Small intestine (tissue), 7 donors: ENCODE measurements at regions not wholly inside any gene's neighbourhood (a gene's known extent, or its start where the extent isn't known, plus 50 kb on each side); places are given as distances from the start of the nearest gene placed in this dataset.

ENCODE experiments used
- DNase-seq, 2 donors: peaks; one replicate each; pipeline versions ENCODE4 v3.0.0 to v3.0.0-alpha.2; 2013
- FAIRE-seq: peaks from 2 replicates; lab custom pipeline; 2012; peaks lifted over from hg19 to GRCh38; lab: Jason Lieb, UNC
- H3K27ac ChIP-seq, 3 donors: one replicate each; pipeline ENCODE4 v1.5.1; 2013; ENCODE audit warnings: low read length in 2 of 3, mild to moderate bottlenecking in 2 of 3, control low read depth in 1 of 3, inconsistent platforms in 1 of 3, low read depth in 1 of 3, moderate library complexity in 1 of 3
- H3K27me3 ChIP-seq, 3 donors: one replicate each; pipeline ENCODE4 v1.6.1; 2013; ENCODE audit warnings: low read length in 3 of 3, inconsistent platforms in 1 of 3; ENCODE audit not compliant: control insufficient read depth in 3 of 3, insufficient read depth in 3 of 3
- H3K36me3 ChIP-seq, 3 donors: one replicate each; pipeline ENCODE4 v1.6.1; 2013; ENCODE audit warnings: low read length in 3 of 3, inconsistent platforms in 1 of 3, low read depth in 1 of 3, mild to moderate bottlenecking in 1 of 3, moderate library complexity in 1 of 3; ENCODE audit not compliant: control insufficient read depth in 3 of 3, insufficient read depth in 2 of 3
- H3K4me1 ChIP-seq, 3 donors: one replicate each; pipeline ENCODE4 v1.6.1; 2013; ENCODE audit warnings: low read length in 2 of 3, inconsistent platforms in 1 of 3, low read depth in 1 of 3, mild to moderate bottlenecking in 1 of 3, moderate library complexity in 1 of 3; ENCODE audit not compliant: control insufficient read depth in 3 of 3, insufficient read depth in 2 of 3
- H3K4me3 ChIP-seq, 3 donors: one replicate each; pipeline ENCODE4 v1.5.1; 2013; ENCODE audit warnings: low read length in 3 of 3, control low read depth in 1 of 3, inconsistent platforms in 1 of 3, low read depth in 1 of 3, mild to moderate bottlenecking in 1 of 3, moderate library complexity in 1 of 3
- H3K9me3 ChIP-seq, 2 donors: one replicate each; pipeline ENCODE4 v1.6.1; 2013; ENCODE audit warnings: low read depth in 1 of 2, low read length in 1 of 2; ENCODE audit not compliant: control insufficient read depth in 2 of 2, insufficient read depth in 1 of 2
- WGBS, 3 donors: extraction: QIAGEN DNeasy Blood & Tissue Kit; methylation state at CpG; one replicate each; pipeline ENCODE4 v1.1.7; 2013; 5-methylcytosine and 5-hydroxymethylcytosine counted together
- donor health status: healthy with polysubstance abuse.
- donor health status: control.
- donor health status: control.
- donor health status: Bipolar disorder and iron deficiency.
- donor health status: healthy.

DNA sequence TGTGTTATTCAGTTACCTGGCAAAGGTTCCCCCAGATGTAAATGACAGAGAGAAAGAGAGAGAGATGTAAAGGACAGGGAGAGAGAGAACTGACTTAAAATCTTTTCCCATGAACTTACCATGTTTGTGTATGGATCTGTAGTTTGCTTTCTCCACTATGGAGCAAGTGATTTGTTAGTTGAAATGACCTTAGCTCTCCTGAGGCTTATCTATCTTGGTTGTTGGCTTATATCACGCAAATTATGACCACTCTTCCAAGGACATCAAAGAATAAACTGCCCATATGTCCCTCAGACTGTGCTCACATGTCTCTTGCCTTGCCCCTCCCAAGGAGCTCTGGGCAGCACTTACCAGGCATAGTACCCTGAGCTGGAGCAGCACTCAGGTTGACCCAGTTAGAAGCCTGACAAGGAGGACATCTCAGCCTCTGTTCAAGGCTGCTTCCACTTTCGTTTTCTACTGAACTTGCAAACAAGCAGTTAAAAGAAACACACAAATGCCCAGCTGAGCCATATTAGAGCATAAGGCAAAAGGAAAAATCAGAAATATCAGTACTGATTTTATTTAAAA is 95.3 kb upstream of the RCN1 start:
- FAIRE-seq (no peak), DNase-seq (peak; percentile 11 to 51)
- Histone ChIP-seq H3K4me1 (no peaks in the 10 kb centered on the region), H3K27me3 (peaks cover 0 to 3% (median 2%) of the 10 kb centered on the region in 3 donors), H3K27ac (no peak overlapping the region), H3K4me3 (peak overlapping the region in 1 of 3 donors; percentile 19), H3K36me3 (no peaks in the 10 kb centered on the region), H3K9me3 (no peaks in the 10 kb centered on the region)
- WGBS, 3 donors: 5 to 41% (median 21%) methylated on average over 2 of the region's 2 CpGs

DNA sequence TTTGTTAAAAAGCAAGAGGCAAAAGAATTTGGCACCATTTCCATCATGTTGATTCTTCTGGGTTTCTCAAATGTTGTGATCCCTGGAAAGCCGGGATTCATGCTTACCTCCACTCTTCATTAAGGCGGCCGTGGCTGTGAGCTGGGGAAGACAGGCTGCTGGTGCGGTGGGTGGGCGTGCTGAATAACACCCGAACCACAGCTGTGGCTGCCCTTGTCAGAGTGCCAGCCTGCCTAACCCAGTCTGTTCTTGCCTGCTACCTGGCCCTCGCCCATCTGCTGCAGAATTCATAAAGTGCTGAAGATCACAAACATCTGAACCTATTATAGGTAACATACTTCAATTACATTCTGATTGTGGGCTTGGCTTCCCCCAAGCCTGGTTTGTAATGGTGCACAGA is 95.8 kb upstream of the RCN1 start:
- H3K27me3 ChIP-seq: peaks cover 0 to 2% (median 0%) of the 10 kb centered on the region in 3 donors
- no peak overlapping the region for H3K27ac ChIP-seq
- no peak for FAIRE-seq
- H3K4me1 ChIP-seq: no peaks in the 10 kb centered on the region
- H3K4me3 ChIP-seq: no peak overlapping the region
- H3K9me3 ChIP-seq: no peaks in the 10 kb centered on the region
- WGBS, 3 donors: 78 to 85% (median 82%) methylated on average over 7 of the region's 7 CpGs
- no peak for DNase-seq
- H3K36me3 ChIP-seq: no peaks in the 10 kb centered on the region

DNA sequence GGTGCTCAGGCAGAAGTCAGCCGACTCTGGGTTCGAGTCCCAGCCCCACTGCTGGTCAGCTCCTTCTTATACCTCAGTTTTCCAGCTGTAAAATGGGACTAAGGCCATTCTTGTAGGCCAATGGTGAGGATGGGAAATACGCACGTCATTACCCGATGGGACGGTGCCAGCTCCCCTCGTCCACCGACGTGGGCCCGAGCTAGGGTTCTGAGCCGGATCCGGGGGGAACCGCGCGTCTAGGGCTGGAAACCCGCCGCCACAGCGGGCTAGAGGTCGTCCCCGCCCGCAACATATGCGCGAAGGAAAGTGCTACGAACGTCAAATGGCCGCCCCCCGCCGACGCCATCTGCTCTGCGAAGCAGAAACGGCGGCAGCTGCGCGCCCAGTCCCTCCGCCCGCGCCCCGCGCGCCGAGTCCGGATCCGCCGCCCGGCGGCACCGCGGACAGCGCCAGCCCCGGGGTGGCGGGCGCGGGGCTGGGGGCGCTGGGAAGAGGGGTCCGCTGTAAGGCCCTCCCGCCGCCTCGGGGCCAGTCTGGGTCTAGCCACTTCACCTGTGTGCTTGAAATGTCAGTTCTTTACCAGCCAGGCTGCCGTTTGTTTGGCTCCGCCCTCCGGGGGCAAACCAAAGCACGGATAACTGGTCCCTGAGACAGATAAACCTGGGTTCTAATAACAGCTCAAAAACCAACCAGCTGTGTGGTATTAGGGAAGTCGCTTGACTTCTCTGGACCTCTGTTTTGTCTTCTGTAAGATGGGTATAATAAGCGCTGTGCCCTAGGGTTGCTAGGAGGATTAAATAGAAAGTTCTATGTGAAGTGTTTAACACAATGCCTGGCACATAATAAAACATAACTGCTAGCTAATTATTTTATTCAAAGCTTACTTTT is 103.5 kb upstream of the RCN1 start:
- Histone ChIP-seq H3K4me3 (no peak overlapping the region), H3K27me3 (peaks cover 0 to 30% (median 12%) of the 10 kb centered on the region in 3 donors), H3K27ac (no peak overlapping the region), H3K9me3 (no peaks in the 10 kb centered on the region), H3K4me1 (no peaks in the 10 kb centered on the region), H3K36me3 (no peaks in the 10 kb centered on the region)
- DNase-seq (no peak), FAIRE-seq (no peak)
- WGBS, 3 donors: 12 to 32% (median 21%) methylated on average over 53 to 64 of the region's 64 CpGs

DNA sequence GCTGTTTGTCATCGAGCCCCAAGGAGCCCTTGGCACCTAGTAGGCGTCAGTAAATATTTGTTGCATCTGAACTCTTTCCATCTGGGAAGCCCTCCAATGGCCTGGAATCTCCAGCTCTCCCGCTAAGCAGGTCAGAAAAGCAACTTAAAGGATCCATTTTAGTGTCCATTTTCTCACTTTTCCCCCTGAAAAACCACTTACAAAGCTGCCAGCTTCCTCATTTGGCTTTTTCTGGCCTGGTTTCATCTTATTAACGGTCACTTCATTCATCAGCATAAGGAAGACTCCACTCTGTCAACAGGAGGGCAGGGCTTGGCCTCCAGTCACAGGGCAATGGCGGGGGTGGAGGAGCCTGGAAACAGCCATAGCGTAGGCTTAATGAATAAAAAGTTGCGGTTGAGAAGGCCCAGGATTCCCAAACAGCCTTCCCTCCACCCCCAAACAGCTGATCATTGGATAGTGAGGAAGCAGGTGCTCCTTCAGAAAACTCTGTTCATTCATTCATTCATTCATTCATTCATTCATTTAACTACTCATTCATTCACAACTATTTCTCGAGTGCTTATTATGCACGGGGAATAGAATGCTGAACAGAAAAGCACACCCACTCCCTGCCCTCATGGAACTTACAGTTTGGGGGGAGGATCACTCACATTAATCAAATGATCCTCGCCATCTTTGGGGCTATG is 104.5 kb upstream of the RCN1 start:
- H3K27ac ChIP-seq: no peak overlapping the region
- H3K27me3 ChIP-seq: peaks cover 0 to 30% (median 15%) of the 10 kb centered on the region in 3 donors
- DNase-seq (no peak), FAIRE-seq (no peak)
- no peaks in the 10 kb centered on the region for H3K36me3 ChIP-seq
- WGBS, 3 donors: 62 to 67% (median 65%) methylated on average over 10 of the region's 10 CpGs
- H3K4me3 ChIP-seq: no peak overlapping the region
- no peaks in the 10 kb centered on the region for H3K4me1 ChIP-seq
- H3K9me3 ChIP-seq: no peaks in the 10 kb centered on the region

DNA sequence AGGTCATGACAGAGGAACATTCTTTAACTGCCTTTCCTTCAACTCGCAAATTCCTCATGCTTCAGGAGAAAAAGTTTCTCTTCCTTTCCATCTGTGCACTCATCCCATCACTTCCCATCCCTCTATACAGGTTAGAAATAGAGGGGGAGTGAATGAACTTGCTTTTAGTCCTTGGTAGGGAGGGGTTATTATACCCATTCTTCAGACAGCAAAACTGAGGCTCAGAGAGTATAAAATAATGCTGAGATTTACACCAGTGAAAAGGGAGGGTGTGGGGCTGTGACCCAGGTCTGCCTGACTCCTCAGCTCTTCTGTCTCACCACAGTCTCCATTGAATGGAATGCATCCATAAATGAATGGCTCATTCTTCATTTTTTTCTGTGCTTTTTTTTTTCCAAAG is 109.4 kb upstream of the RCN1 start:
- FAIRE-seq: no peak

DNA sequence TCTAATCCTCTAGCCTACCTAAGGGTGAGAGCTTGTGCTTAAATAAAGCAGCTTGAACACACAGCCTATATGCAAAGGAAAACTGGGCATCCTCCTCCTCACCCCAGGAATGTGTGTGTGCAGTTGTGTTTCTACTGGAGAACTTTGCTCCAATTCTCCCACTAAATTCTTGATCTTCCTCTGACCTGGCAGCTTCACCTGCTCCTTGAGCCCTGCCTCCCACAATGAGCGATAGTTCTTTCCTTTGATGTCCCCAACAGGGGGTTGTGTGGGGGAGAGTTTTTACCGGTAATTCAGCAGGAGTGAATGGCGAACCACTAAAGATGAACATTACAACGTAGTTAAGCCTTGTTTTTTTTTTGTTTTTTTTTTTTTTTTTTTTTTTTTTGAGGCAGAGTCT is 113.5 kb upstream of the RCN1 start:
- FAIRE-seq (no peak), DNase-seq (no peak)
- Histone ChIP-seq H3K27ac (no peak overlapping the region), H3K36me3 (no peaks in the 10 kb centered on the region), H3K27me3 (peaks cover 0 to 3% (median 0%) of the 10 kb centered on the region in 3 donors), H3K4me1 (no peaks in the 10 kb centered on the region), H3K4me3 (no peak overlapping the region), H3K9me3 (no peaks in the 10 kb centered on the region)
- 16 to 30% (median 18%) methylated on average over 4 of the region's 4 CpGs for WGBS, 3 donors

More for the DNA sequence above, 109.4 kb upstream of the RCN1 start:
- Histone ChIP-seq H3K4me1 (no peaks in the 10 kb centered on the region), H3K36me3 (no peaks in the 10 kb centered on the region), H3K27me3 (peaks cover 0 to 9% (median 3%) of the 10 kb centered on the region in 3 donors), H3K27ac (no peak overlapping the region), H3K9me3 (no peaks in the 10 kb centered on the region), H3K4me3 (no peak overlapping the region)
- 76 to 90% (median 87%) methylated on average over 1 of the region's 1 CpG for WGBS, 3 donors
- no peak for DNase-seq

DNA sequence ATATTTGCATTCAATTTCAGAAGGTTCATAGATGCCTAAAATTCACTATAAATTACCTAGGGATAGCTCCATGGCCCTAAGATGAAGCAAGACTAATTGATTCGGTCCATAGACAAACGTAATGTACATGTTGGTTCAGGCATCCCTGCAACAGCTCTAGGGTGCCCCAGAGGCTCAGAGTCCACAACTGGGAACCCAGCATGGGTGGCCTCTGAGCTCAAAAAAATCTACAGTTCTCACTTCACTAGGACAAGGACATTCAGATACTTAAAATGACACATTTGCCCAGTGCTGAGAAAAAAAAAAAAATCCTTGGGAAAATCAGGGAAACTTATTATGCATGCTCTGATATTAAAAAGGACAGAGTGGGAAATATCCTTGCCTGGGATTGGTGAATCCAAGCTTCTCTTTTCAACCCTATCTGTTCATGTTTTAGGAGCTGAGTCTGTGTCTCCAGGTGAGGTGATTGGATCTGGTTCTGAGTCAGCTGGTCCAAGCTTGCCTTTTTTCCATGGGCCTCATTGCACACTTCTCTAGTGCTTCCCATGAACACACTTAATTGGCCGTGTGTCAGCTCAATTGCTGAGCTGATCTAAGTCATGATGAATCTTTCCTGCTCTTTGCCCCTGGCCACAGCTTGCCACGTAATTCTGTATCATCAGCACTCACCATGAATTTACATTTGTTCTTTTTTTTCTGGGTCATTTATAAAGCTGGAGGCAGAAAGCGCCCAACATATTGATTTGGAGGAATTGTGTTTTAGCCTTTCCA is 116.3 kb upstream of the RCN1 start:
- DNase-seq (no peak), FAIRE-seq (no peak)
- no peaks in the 10 kb centered on the region for H3K9me3 ChIP-seq
- H3K36me3 ChIP-seq: no peaks in the 10 kb centered on the region
- WGBS, 3 donors: 49 to 65% (median 56%) methylated on average over 5 of the region's 5 CpGs
- peaks cover 0 to 4% (median 0%) of the 10 kb centered on the region in 3 donors for H3K27me3 ChIP-seq
- no peaks in the 10 kb centered on the region for H3K4me1 ChIP-seq
- H3K4me3 ChIP-seq: no peak overlapping the region
- H3K27ac ChIP-seq: no peak overlapping the region

DNA sequence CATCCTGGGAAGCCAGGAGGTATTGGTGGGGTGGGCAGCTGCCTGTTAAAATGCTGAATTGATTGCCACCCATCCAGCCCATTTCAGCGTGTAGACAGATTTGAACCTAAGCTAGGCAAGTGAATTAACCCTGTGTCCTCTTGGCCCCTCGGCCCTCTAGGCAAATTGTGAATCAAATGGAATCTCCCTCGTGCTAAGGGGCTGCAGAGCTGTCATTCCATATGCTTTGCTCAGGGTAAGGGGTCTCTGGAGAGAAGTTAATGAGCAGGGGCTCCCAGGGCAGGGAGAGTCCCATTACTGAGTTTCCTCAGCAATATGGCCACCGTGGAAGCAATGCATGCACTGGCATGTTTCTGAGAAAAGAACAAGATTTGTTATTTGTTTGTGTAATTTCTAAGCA is 117.7 kb upstream of the RCN1 start:
- Histone ChIP-seq H3K4me1 (no peaks in the 10 kb centered on the region), H3K27me3 (peaks cover 0 to 4% (median 0%) of the 10 kb centered on the region in 3 donors), H3K9me3 (no peaks in the 10 kb centered on the region), H3K4me3 (no peak overlapping the region), H3K27ac (no peak overlapping the region), H3K36me3 (no peaks in the 10 kb centered on the region)
- FAIRE-seq (no peak), DNase-seq (no peak)
- WGBS, 3 donors: 60 to 72% (median 63%) methylated on average over 4 of the region's 4 CpGs
